Tibial nerve (tissue), 4 donors: ENCODE measurements at regions not wholly inside any gene's neighbourhood (a gene's known extent, or its start where the extent isn't known, plus 50 kb on each side); places are given as distances from the start of the nearest gene placed in this dataset.

Source experiments
- DNase-seq, 2 donors: peaks; one replicate each; pipeline ENCODE4 v3.0.0-alpha.2; 2019; ENCODE audit warnings: low spot score in 2 of 2
- H3K27ac ChIP-seq, 4 donors: fragments of 200-600 bp; sonication (generic) in 3 of 4; one replicate each; pipeline ENCODE4 v1.5.1; 2017 to 2019; ENCODE audit warnings: mild to moderate bottlenecking in 1 of 4
- H3K27me3 ChIP-seq, 2 donors: fragments of 200-600 bp; sonication (generic) in 1 of 2; one replicate each; pipeline versions ENCODE4 v1.5.1 to v1.6.0; 2017 to 2019
- H3K36me3 ChIP-seq, 3 donors: fragments of 200-600 bp; sonication (generic); one replicate each; pipeline ENCODE4 v1.5.1; 2018 to 2019
- H3K4me1 ChIP-seq, 4 donors: fragments of 200-600 bp; sonication (generic) in 3 of 4; one replicate each; pipeline ENCODE4 v1.5.1; 2017 to 2019
- H3K4me3 ChIP-seq, 4 donors: fragments of 200-600 bp; sonication (generic) in 3 of 4; one replicate each; pipeline ENCODE4 v1.5.1; 2017 to 2019; ENCODE audit warnings: mild to moderate bottlenecking in 1 of 4, moderate library complexity in 1 of 4
- H3K9me3 ChIP-seq, 4 donors: fragments of 200-600 bp; sonication (generic) in 3 of 4; one replicate each; pipeline ENCODE4 v1.5.1; 2017 to 2019
- EP300 ChIP-seq, 2 donors: sonication (generic); formaldehyde crosslinking; IDR thresholded peaks; one replicate each; pipeline ENCODE4 v1.6.1; 2017; ENCODE audit warnings: antibody characterized with exemption in 2 of 2, mild to moderate bottlenecking in 1 of 2
- POLR2A ChIP-seq, 2 donors: fragments of 450-650 bp; IDR thresholded peaks; one replicate each; pipeline ENCODE4 v1.6.1; 2017; ENCODE audit warnings: antibody characterized with exemption in 2 of 2, mild to moderate bottlenecking in 2 of 2, moderate library complexity in 2 of 2
- WGBS, 2 donors: methylation state at CpG; one replicate each; pipeline ENCODE4 v1.1.5; 2018; 5-methylcytosine and 5-hydroxymethylcytosine counted together
- TF ChIP-seq, protein P1 (sequence below), 5 experiments: fragments of 200-600 bp in 3 of 5; fragments of 450-650 bp in 2 of 5; sonication (generic) in 3 of 5; IDR thresholded peaks; one replicate each; pipeline ENCODE4 v1.5.1; 2016 to 2019; ENCODE audit warnings: antibody characterized with exemption in 5 of 5, mild to moderate bottlenecking in 3 of 5, moderate library complexity in 2 of 5

DNA sequence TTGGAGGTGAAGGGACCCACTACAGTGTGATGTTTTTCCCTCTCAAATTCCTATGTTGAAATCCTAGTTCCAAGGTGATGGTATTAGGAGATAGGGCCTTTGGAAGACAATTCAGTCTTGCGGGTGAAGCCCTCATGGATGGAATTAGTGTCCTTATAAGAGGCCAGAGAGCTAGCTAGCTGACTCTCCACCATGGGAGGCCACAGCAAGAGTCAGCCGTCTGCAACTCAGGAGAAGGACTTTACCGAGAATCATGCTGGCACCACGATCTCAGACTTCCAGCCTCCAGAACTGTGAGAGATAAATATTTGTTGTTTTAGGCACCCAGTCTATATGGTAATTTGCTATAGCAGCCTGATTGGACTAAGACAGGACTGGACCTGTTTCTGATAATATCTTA lies 461.4 kb downstream of the TSN start:
- Histone ChIP-seq H3K36me3 (no peaks in the 10 kb centered on the region), H3K4me1 (no peaks in the 10 kb centered on the region), H3K9me3 (no peaks in the 10 kb centered on the region), H3K27ac (no peak overlapping the region), H3K4me3 (no peak overlapping the region), H3K27me3 (no peaks in the 10 kb centered on the region)
- WGBS, 2 donors: 85 to 96% methylated on average over 4 of the region's 4 CpGs
- TF ChIP-seq EP300 (IDR thresholded peaks at IDR 0.05) (no peak), POLR2A (IDR thresholded peaks at IDR 0.05) (no peak)
- TF ChIP-seq, protein P1, sequence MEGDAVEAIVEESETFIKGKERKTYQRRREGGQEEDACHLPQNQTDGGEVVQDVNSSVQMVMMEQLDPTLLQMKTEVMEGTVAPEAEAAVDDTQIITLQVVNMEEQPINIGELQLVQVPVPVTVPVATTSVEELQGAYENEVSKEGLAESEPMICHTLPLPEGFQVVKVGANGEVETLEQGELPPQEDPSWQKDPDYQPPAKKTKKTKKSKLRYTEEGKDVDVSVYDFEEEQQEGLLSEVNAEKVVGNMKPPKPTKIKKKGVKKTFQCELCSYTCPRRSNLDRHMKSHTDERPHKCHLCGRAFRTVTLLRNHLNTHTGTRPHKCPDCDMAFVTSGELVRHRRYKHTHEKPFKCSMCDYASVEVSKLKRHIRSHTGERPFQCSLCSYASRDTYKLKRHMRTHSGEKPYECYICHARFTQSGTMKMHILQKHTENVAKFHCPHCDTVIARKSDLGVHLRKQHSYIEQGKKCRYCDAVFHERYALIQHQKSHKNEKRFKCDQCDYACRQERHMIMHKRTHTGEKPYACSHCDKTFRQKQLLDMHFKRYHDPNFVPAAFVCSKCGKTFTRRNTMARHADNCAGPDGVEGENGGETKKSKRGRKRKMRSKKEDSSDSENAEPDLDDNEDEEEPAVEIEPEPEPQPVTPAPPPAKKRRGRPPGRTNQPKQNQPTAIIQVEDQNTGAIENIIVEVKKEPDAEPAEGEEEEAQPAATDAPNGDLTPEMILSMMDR (IDR thresholded peaks at IDR 0.05): no peak
- DNase-seq: no peak

DNA sequence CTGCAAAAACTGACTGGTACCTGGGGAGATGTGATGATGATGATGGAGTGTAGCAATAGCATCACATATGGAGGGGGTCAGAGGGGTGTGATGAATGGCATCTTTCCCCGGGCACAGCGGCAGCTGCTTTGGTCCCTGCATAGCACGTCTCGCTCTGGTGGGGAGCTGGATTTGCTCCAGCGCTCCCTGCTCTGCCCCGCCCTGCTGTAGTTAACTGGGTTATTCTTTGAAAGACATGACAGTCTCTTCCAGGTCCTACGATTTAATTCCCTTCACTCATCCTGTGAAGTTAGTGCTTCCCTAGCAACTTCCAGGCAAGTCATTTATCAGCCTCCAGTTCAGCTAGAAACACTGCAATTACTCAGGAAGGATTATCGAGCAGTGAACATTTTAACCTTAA lies 463.1 kb downstream of the TSN start:
- Histone ChIP-seq H3K36me3 (no peaks in the 10 kb centered on the region), H3K4me3 (no peak overlapping the region), H3K27ac (no peak overlapping the region), H3K9me3 (no peaks in the 10 kb centered on the region), H3K27me3 (no peaks in the 10 kb centered on the region), H3K4me1 (no peaks in the 10 kb centered on the region)
- no peak for DNase-seq
- TF ChIP-seq EP300 (IDR thresholded peaks at IDR 0.05) (no peak), POLR2A (IDR thresholded peaks at IDR 0.05) (no peak)
- TF ChIP-seq, protein P1 (IDR thresholded peaks at IDR 0.05): no peak
- 90 to 92% methylated on average over 8 of the region's 8 CpGs for WGBS, 2 donors

DNA sequence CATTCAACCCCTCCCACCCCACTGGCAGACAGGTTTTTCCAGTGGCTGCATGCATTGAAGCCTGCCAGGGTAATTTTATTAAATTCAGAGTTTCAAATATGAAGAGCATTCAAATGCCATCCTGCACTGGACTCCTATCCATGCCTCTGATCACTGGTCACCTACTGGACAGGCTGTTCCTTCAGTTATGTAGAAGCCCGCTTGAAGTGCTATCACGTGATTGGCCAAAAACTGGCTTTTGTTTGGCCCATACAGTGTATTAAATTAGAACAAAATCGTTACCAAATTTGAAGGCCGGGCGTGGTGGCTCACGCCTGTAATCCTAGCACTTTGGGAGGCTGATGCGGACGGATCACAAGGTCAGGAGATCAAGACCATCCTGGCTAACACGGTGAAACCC lies 464.1 kb downstream of the TSN start:
- Histone ChIP-seq H3K36me3 (no peaks in the 10 kb centered on the region), H3K27me3 (no peaks in the 10 kb centered on the region), H3K4me3 (no peak overlapping the region), H3K9me3 (no peaks in the 10 kb centered on the region), H3K27ac (no peak overlapping the region), H3K4me1 (no peaks in the 10 kb centered on the region)
- no peak for TF ChIP-seq POLR2A (IDR thresholded peaks at IDR 0.05)
- TF ChIP-seq, protein P1 (IDR thresholded peaks at IDR 0.05): no peak
- no peak for TF ChIP-seq EP300 (IDR thresholded peaks at IDR 0.05)
- no peak for DNase-seq
- WGBS, 2 donors: 91 to 94% methylated on average over 9 of the region's 9 CpGs

DNA sequence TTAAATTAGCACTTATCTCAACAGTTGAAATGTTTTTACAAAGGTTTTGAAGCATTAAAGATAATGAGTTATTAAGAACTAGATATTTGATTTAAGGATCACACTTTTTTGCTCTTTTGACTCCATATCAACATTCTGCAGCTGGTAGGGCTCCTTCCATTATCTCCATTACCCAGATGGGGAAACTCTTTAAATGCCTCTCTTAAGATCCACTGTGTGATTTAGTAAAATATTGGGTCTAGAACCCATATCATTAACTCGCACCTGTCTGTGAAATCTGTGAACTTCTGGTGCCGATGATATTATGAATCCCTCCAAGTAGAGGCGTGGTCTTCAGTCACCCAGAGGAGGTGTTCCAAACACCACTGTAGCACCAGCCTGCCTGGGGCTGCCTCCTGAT lies 466.2 kb downstream of the TSN start:
- 95% methylated on average over 3 of the region's 3 CpGs for WGBS, 2 donors
- TF ChIP-seq POLR2A (IDR thresholded peaks at IDR 0.05) (no peak), EP300 (IDR thresholded peaks at IDR 0.05) (no peak)
- TF ChIP-seq, protein P1 (IDR thresholded peaks at IDR 0.05): no peak
- Histone ChIP-seq H3K4me3 (no peak overlapping the region), H3K27me3 (no peaks in the 10 kb centered on the region), H3K9me3 (no peaks in the 10 kb centered on the region), H3K4me1 (no peaks in the 10 kb centered on the region), H3K27ac (no peak overlapping the region), H3K36me3 (no peaks in the 10 kb centered on the region)
- DNase-seq: no peak

DNA sequence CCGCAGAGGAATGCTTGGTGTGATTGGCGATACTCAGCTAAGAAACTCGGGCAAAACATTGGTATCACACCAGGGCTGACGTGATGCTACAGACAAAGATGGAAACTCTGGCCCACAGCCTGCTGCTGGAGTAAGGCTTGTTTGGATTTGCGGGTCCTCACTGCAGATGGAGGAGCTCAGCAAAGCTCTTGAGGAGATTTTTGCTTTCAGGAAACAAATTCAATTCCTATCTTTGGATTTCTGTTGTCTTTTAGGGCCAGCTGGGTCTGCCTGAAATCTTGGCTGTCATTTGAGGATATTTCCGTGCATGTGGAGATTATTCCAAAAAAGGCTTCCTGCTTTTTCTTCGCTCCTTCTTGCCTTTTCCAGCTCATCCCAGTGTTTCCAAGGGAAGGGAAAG lies 475.8 kb downstream of the TSN start:
- H3K4me1 ChIP-seq: no peaks in the 10 kb centered on the region
- DNase-seq: no peak
- no peaks in the 10 kb centered on the region for H3K27me3 ChIP-seq
- H3K9me3 ChIP-seq: no peaks in the 10 kb centered on the region
- no peak overlapping the region for H3K4me3 ChIP-seq
- TF ChIP-seq EP300 (IDR thresholded peaks at IDR 0.05) (no peak), POLR2A (IDR thresholded peaks at IDR 0.05) (no peak)
- TF ChIP-seq, protein P1 (IDR thresholded peaks at IDR 0.05): no peak
- H3K36me3 ChIP-seq: no peaks in the 10 kb centered on the region
- WGBS, 2 donors: 74 to 92% methylated on average over 6 to 7 of the region's 7 CpGs
- no peak overlapping the region for H3K27ac ChIP-seq
